ENCODE measurements at regions not wholly inside any gene's neighbourhood (a gene's known extent, or its start where the extent isn't known, plus 50 kb on each side); places are given as distances from the start of the nearest gene placed in this dataset.

GRCh38 chr3:27797773-27798172 lies 75.7 kb upstream of the EOMES start:
- no peaks in the 10 kb centered on the region for H3K27me3 ChIP-seq (replicated peaks; ENCODE audit: insufficient read depth, low read depth, low read length, poor library complexity)
- H3K4me3 ChIP-seq (ENCODE audit: low read depth, low read length, poor library complexity, severe bottlenecking): no peak overlapping the region
- H3K27ac ChIP-seq (ENCODE audit: low read depth, low read length, poor library complexity, severe bottlenecking): no peak overlapping the region
- no peak for DNase-seq (ENCODE audit: low spot score)
- ChIA-PET CTCF (no interaction called here), POLR2A (ENCODE audit: low non-redundant PET) (no interaction called here)
- intact Hi-C loops (cut with micrococcal nuclease; ENCODE audit: unreplicated experiment): no loop called here
- no peaks in the 10 kb centered on the region for H3K4me1 ChIP-seq (ENCODE audit: insufficient read depth, low read length, poor library complexity, severe bottlenecking)
- H3K36me3 ChIP-seq (ENCODE audit: insufficient read depth, low read length, poor library complexity, severe bottlenecking): no peaks in the 10 kb centered on the region
- no peaks in the 10 kb centered on the region for H3K9me3 ChIP-seq (ENCODE audit: low read depth, low read length, poor library complexity, severe bottlenecking)
- no TSS peak for BruUV-seq (replicated peaks)
- no peak for TF ChIP-seq CTCF (conservative IDR thresholded peaks at IDR 0.05; ENCODE audit: low read depth, low read length)
- TF ChIP-seq EZH2 (IDR thresholded peaks at IDR 0.05; ENCODE audit: borderline replicate concordance, low read depth, low read length, poor library complexity, severe bottlenecking): no peak

- ChIA-PET POLR2A (ENCODE audit: low non-redundant PET) (no interaction called here), CTCF (interaction anchor here (0.6 kb wide), 1 partner anchor 30 kb away, joined by 3 read pairs; no protein-coding TSS in a partner anchor)
- Histone ChIP-seq H3K4me1 (ENCODE audit: insufficient read depth, low read length, poor library complexity, severe bottlenecking) (no peaks in the 10 kb centered on the region), H3K9me3 (ENCODE audit: low read depth, low read length, poor library complexity, severe bottlenecking) (no peaks in the 10 kb centered on the region), H3K27ac (ENCODE audit: low read depth, low read length, poor library complexity, severe bottlenecking) (no peak overlapping the region), H3K36me3 (ENCODE audit: insufficient read depth, low read length, poor library complexity, severe bottlenecking) (no peaks in the 10 kb centered on the region), H3K4me3 (ENCODE audit: low read depth, low read length, poor library complexity, severe bottlenecking) (no peak overlapping the region), H3K27me3 (replicated peaks; ENCODE audit: insufficient read depth, low read depth, low read length, poor library complexity) (no peaks in the 10 kb centered on the region)
- no TSS peak for BruUV-seq (replicated peaks)
- DNase-seq (ENCODE audit: low spot score): no peak
- TF ChIP-seq CTCF (conservative IDR thresholded peaks at IDR 0.05; ENCODE audit: low read depth, low read length) (no peak), EZH2 (IDR thresholded peaks at IDR 0.05; ENCODE audit: borderline replicate concordance, low read depth, low read length, poor library complexity, severe bottlenecking) (no peak)
- intact Hi-C loops (cut with micrococcal nuclease; ENCODE audit: unreplicated experiment): no loop called here
These were observed 78.1 kb upstream of the EOMES start for GRCh38 chr3:27800261-27800660.

- ChIA-PET CTCF (no interaction called here), POLR2A (ENCODE audit: low non-redundant PET) (no interaction called here)
- Histone ChIP-seq H3K27me3 (replicated peaks; ENCODE audit: insufficient read depth, low read depth, low read length, poor library complexity) (no peaks in the 10 kb centered on the region), H3K4me3 (ENCODE audit: low read depth, low read length, poor library complexity, severe bottlenecking) (no peak overlapping the region), H3K4me1 (ENCODE audit: insufficient read depth, low read length, poor library complexity, severe bottlenecking) (no peaks in the 10 kb centered on the region), H3K9me3 (ENCODE audit: low read depth, low read length, poor library complexity, severe bottlenecking) (no peaks in the 10 kb centered on the region), H3K36me3 (ENCODE audit: insufficient read depth, low read length, poor library complexity, severe bottlenecking) (no peaks in the 10 kb centered on the region), H3K27ac (ENCODE audit: low read depth, low read length, poor library complexity, severe bottlenecking) (no peak overlapping the region)
- intact Hi-C loops (cut with micrococcal nuclease; ENCODE audit: unreplicated experiment): no loop called here
- TF ChIP-seq EZH2 (IDR thresholded peaks at IDR 0.05; ENCODE audit: borderline replicate concordance, low read depth, low read length, poor library complexity, severe bottlenecking) (no peak), CTCF (conservative IDR thresholded peaks at IDR 0.05; ENCODE audit: low read depth, low read length) (no peak)
- no peak for DNase-seq (ENCODE audit: low spot score)
- no TSS peak for BruUV-seq (replicated peaks)
These were observed 80.3 kb upstream of the EOMES start for GRCh38 chr3:27802425-27802824.
